ENCODE measurements at regions not wholly inside any gene's neighbourhood (a gene's known extent, or its start where the extent isn't known, plus 50 kb on each side); places are given as distances from the start of the nearest gene placed in this dataset.
A peak's percentile ranks its signal among the peaks of the same experiment; 100 is the strongest.
"Not testable (repeated sequence)": the region's sequence is repeated elsewhere in the genome, so short reads cannot be mapped to it uniquely, and the experiment has no call there.

- no peak for DNase-seq (ENCODE audit: low read depth)
These were observed 188.1 kb downstream of the TMEM167A start for GRCh38 chr5:82889088-82889487.

- no peak for DNase-seq (ENCODE audit: low read depth)
These were observed 190.3 kb downstream of the TMEM167A start for GRCh38 chr5:82886911-82887310.

GRCh38 chr5:82885627-82886389 lies 191.4 kb downstream of the TMEM167A start:
- peak; percentile 24 for DNase-seq (ENCODE audit: low read depth)

GRCh38 chr5:82884821-82885471 lies 192.2 kb downstream of the TMEM167A start:
- no peak for DNase-seq (ENCODE audit: low read depth)

GRCh38 chr5:82882316-82882715 lies 194.9 kb downstream of the TMEM167A start:
- DNase-seq (ENCODE audit: low read depth): no peak

GRCh38 chr5:82881571-82882174 lies 195.5 kb downstream of the TMEM167A start:
- DNase-seq (ENCODE audit: low read depth): no peak

- no peak for DNase-seq (ENCODE audit: low read depth)
These were observed 198.1 kb downstream of the TMEM167A start for GRCh38 chr5:82879089-82879488.

- no peak for DNase-seq (ENCODE audit: low read depth)
These were observed 203.7 kb downstream of the TMEM167A start for GRCh38 chr5:82873452-82873851.

- not testable (repeated sequence) for DNase-seq (ENCODE audit: low read depth)
These were observed 204.6 kb downstream of the TMEM167A start for GRCh38 chr5:82872321-82873288.

GRCh38 chr5:82865625-82866024 lies 211.6 kb downstream of the TMEM167A start:
- no peak for DNase-seq (ENCODE audit: low read depth)

- no peak for DNase-seq (ENCODE audit: low read depth)
These were observed 213.9 kb downstream of the TMEM167A start for GRCh38 chr5:82863266-82863665.

- DNase-seq (ENCODE audit: low read depth): no peak
These were observed 214.5 kb downstream of the TMEM167A start for GRCh38 chr5:82862711-82863110.

- no peak for DNase-seq (ENCODE audit: low read depth)
These were observed 214.9 kb downstream of the TMEM167A start for GRCh38 chr5:82862261-82862660.

GRCh38 chr5:82861701-82862100 lies 215.5 kb downstream of the TMEM167A start:
- DNase-seq (ENCODE audit: low read depth): no peak

- DNase-seq (ENCODE audit: low read depth): no peak
These were observed 217.6 kb downstream of the TMEM167A start for GRCh38 chr5:82859451-82860140.

GRCh38 chr5:82858151-82859025 lies 218.8 kb downstream of the TMEM167A start:
- DNase-seq (ENCODE audit: low read depth): no peak

GRCh38 chr5:82855893-82856550 lies 221.2 kb downstream of the TMEM167A start:
- DNase-seq (ENCODE audit: low read depth): no peak

GRCh38 chr5:82854956-82855355 lies 222.2 kb downstream of the TMEM167A start:
- no peak for DNase-seq (ENCODE audit: low read depth)

- no peak for DNase-seq (ENCODE audit: low read depth)
These were observed 225.7 kb downstream of the TMEM167A start for GRCh38 chr5:82851471-82851870.

- DNase-seq (ENCODE audit: low read depth): no peak
These were observed 226.8 kb downstream of the TMEM167A start for GRCh38 chr5:82850393-82850792.
